NCI-H526 (cell line): ENCODE measurements at regions not wholly inside any gene's neighbourhood (a gene's known extent, or its start where the extent isn't known, plus 50 kb on each side); places are given as distances from the start of the nearest gene placed in this dataset.

Experiments
- DNase-seq, 2 experiments: peaks; one replicate each; lab custom pipeline; 2025; lab: John Stamatoyannopoulos, UW

- DNase-seq = no peak
These were observed 736.9 kb upstream of the KIRREL3 start for GRCh38 chr11:127737499-127737898.

- peak; percentile 32 to 58 for DNase-seq
These were observed 733.0 kb upstream of the KIRREL3 start for GRCh38 chr11:127733552-127733951.

- DNase-seq = no peak
These were observed 725.8 kb upstream of the KIRREL3 start for GRCh38 chr11:127726367-127726766.

DNA sequence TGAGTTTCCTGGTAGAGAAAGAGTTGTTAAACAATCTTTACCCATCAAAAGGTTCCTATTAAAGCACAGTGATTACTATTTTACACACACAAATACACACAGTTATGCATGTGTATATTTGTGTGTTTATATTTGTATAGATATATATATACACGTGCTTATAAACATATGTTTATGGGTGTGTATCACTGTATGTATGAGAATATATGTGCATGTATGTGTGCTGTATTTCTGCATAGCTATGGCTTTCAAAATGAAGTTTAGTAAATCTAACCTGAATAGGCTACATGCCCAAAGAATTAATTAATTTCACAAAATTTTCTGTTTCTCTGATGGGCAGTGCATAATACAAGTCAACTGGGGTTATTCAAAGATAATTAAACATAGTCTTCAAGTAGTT is 723.1 kb upstream of the KIRREL3 start:
- DNase-seq = no peak

DNA sequence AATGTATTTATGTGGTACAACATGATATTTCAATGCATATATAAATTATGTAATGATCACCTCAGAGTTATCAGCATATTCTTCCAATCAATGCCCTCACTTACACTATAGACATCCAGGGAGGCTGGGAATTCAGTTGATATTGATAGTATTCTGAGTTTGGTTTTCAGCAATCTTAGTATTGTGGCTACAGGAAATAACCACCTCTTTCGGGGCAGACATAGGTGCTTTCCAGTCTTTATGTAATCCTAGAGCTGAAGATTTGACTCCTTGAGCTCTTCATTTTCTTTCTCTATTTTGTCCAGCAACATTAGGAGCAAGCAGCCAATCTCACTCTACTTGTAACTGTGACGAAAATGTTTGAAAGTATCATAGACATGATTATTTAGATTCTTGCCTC is 712.7 kb upstream of the KIRREL3 start:
- no peak for DNase-seq

DNA sequence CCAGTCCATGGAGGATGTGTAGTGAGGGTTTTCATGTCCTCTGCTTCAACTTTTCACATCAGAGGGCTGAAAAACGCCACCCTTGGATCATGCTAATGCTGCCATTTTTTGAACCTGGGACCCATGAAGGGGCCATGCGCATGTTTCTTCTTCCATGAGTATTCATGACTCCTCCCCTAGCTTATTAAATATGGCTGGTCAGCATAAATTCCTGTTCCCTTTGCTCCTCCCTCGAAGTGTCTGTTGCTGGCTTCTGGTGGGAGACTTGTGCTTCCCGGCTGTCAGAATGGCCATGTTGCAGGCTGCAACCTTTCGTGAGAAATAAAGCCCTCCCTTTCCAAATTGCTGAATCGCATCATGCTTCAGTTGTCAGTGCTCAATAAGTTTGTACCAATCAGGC is 711.2 kb upstream of the KIRREL3 start:
- no peak for DNase-seq

DNA sequence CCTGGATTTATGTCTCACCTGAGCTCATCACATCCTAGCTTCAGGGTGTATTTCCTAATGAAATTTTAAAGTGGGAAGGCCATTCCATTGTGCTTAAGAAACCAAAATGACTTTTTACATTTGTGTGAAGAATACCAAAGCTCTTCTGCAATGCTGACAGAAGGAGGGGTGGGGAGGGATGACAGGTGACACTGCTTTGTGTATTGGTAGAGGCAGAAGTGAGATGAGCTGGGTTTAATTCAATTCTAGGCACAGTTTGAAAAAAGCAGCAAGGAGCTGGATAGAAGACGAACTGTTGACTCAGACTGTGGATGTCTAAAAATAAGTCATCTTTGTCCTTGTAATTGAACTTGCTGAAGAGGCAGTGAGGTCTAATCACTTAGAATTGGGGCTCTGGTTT is 710.3 kb upstream of the KIRREL3 start:
- DNase-seq = no peak

DNA sequence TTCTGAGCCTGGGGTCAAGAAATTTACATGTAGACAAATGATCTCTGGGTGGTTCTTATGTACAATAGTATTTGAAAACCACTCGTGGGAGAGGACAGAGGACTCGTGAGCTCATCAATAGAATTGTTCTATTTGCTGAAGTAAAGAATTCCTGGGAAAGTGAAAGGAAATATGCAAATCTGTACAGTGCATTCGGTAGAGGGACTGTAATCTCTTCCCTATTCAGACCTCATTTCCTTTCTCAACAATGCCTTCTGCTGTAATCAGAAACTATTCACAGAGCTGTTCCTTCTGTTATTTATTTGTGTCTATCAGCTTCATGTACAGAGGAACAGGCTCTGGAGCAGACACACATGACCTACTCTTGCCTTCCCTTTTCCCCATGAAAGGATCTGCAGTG is 709.4 kb upstream of the KIRREL3 start:
- peak; percentile 89 to 90 for DNase-seq

DNA sequence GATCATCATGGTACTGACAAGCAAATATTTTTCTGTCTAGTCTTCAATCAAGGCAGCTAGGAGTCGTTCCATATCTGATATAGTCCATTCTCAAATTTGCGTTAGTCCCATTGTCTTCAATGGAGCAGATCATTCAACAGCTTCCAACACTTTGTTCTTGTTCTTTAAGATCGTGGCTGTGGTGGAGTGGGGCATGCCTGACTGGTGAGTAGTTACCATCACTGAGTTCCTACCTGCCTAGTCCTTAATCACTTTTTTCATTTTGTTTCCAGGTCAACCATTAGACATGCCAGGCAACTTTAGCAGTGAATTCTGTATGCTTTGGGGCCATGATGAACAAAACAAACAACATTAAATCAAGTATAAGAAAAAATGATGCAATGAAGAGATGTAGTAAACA is 693.1 kb upstream of the KIRREL3 start:
- no peak for DNase-seq

DNA sequence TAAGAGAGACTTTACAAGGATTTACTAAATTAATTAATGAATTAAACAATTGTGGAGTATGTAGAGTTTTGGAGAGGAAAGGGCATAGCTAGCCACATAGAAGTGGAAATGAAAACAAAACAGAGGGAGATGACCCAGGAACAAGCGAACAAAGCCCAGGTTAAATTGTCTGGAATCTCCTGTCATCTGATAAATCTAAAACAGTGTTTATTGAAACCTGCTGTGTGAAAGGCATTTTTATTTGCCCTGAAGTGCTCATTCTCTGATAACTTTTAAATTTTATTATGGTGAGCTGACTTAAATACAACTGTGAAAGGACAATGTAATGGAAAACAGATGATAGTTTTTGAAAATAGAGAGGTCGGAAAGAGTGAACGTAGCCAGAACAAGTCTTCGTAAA is 682.8 kb upstream of the KIRREL3 start:
- no peak for DNase-seq

DNA sequence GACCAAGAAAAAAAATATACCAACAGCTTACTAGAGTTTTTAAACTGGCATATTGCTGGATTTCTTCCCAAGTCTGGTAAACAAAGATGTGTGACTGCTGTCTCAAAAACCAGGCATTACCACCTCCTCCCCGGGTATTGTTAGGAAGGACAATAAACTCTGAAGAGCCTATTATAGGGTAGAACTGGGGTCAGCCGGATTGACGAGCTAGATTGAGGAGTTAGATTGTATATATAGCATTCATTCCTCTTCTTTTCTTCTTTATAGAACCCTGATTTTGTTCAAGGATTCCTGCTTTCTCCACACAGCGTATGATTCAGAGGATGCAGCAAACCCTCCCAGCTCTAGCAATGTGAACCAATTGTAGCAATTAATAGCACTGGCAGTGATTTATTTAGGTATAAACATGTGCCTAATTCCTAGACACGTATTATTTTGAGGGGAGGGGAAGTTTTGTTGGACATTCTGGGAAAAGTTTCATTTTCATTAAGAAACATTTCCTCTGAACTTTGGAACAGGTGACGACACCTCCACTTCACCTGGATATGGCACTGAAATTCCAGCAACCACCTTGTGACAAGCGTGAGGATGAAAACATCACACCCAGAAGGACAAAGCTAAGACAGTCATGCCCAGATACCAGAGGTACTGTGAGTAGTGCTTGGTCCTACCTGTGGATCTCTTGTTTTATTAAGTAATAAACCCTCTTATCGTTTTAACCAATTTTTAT is 679.4 kb upstream of the KIRREL3 start:
- no peak for DNase-seq

GRCh38 chr11:127678631-127679030 is 678.1 kb upstream of the KIRREL3 start:
- DNase-seq = no peak

GRCh38 chr11:127677660-127678425 is 677.3 kb upstream of the KIRREL3 start:
- no peak for DNase-seq

- DNase-seq = no peak
These were observed 675.0 kb upstream of the KIRREL3 start for GRCh38 chr11:127675581-127675980.

- DNase-seq = no peak
These were observed 674.2 kb upstream of the KIRREL3 start for GRCh38 chr11:127674754-127675153.

DNA sequence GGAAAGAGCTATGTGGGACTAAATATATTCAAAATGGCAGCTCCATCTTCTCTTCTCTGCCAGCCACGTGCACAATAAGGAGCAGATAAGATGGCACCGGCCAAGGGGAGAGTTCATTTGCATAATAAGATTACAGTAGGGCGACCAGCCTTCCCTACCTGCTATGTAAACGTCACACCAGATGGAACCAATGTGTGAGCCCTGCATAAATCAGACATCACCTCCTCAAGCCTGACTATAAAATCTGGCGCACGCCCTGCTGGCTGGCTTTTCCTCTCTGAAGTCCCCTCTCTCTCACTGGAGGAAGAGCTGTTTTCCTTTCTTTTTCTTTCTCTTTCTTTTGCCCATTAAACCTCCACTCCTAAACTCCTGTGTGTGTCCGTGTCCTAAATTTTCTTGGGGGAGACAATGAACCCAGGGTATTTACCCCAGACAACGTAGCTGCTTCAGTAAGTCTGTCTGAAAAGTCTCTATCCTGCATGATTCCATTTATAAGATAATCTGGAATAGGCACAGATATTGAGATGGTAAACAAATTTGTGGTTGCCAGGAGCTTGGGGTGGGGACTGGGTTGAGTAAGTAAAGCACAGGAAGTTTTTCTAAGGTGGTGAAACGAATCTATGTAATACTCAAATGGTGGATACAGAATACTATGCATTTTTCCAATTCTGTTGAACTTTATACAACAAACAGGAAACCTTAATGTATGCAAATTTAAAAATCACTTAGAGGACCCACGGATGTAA is 670.0 kb upstream of the KIRREL3 start:
- DNase-seq = peak; percentile 50 to 76

- DNase-seq = peak in 1 of 2 experiments; percentile 27
These were observed 655.7 kb upstream of the KIRREL3 start for GRCh38 chr11:127656116-127656836.

DNA sequence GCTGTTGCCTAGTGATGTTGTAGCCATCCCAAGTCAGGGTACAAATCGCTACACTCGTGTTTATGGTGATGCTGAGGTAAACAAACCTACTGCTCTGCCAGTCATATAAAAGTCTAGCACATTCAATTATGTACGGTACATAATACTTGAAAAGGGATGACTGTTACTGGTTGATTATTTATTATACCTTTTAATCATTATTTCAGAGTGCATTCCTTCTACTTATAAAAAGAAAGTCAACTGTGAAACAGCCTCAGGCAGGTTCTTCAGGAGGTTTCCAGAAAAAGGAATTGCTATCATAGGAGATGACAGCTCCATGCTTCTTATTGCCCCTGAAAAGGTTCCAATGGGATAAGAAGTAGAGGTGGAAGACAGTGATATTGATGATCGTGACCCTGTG is 652.5 kb upstream of the KIRREL3 start:
- no peak for DNase-seq

DNA sequence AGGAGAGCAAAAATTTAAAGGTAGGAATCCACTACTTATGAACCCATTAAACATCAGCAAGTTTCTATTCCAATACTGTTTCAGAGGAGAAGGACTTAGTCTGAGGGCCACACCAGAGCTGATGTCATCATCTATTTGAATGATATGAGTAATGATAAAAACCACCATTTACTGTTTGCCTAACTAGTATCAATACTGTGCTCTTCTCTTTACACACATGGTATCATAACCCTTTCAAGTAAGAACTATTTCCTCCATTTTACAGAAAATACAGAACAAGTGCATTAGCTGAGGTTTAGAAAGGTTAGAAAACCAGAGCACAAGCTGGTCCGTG is 651.3 kb upstream of the KIRREL3 start:
- DNase-seq = no peak

GRCh38 chr11:127651175-127651887 is 650.8 kb upstream of the KIRREL3 start:
- DNase-seq = no peak

- peak; percentile 43 to 59 for DNase-seq
These were observed 649.4 kb upstream of the KIRREL3 start for GRCh38 chr11:127649958-127650357.

GRCh38 chr11:127649071-127649470 is 648.5 kb upstream of the KIRREL3 start:
- DNase-seq = no peak
